ENCODE measurements at regions not wholly inside any gene's neighbourhood (a gene's known extent, or its start where the extent isn't known, plus 50 kb on each side); places are given as distances from the start of the nearest gene placed in this dataset.

GRCh38 chr3:171977860-171978259 lies 61.5 kb upstream of the FNDC3B start:
- Histone ChIP-seq H4K20me1 (ENCODE audit: control insufficient read depth, extremely low read depth, insufficient read depth, low read length) (no peaks in the 10 kb centered on the region), H3K9me3 (ENCODE audit: control insufficient read depth, low read depth, low read length) (no peaks in the 10 kb centered on the region), H3K27me3 (ENCODE audit: control insufficient read depth, extremely low read depth, insufficient read depth, low read length) (no peaks in the 10 kb centered on the region), H3K9me1 (ENCODE audit: control insufficient read depth, extremely low read depth, insufficient read depth, low read length) (no peaks in the 10 kb centered on the region), H3K4me1 (ENCODE audit: control insufficient read depth, extremely low read depth, insufficient read depth, low read length) (no peaks in the 10 kb centered on the region), H3K79me2 (ENCODE audit: control insufficient read depth, insufficient read depth, low read length) (no peaks in the 10 kb centered on the region), H3K4me3 (ENCODE audit: control insufficient read depth in 2 of 3, extremely low read depth in 1 of 3, insufficient read depth in 2 of 3, low read depth in 1 of 3, low read length in 3 of 3) (no peak overlapping the region), H3K4me2 (ENCODE audit: control insufficient read depth, extremely low read depth, insufficient read depth, low read depth, low read length) (no peak overlapping the region), H3K36me3 (ENCODE audit: control insufficient read depth in 2 of 2, extremely low read depth in 1 of 2, insufficient read depth in 2 of 2, low read length in 2 of 2) (no peaks in the 10 kb centered on the region), H2AFZ (ENCODE audit: control insufficient read depth, low read length) (no peak overlapping the region), H3K27ac (ENCODE audit: control insufficient read depth, insufficient read depth, low read length) (no peak overlapping the region), H3K9ac (ENCODE audit: control insufficient read depth, extremely low read depth, insufficient read depth, low read length) (no peak overlapping the region)
- TF ChIP-seq CTCF (optimal IDR thresholded peaks at IDR 0.05 in 1 of 3, IDR thresholded peaks at IDR 0.05 in 1 of 3, conservative IDR thresholded peaks at IDR 0.05 in 1 of 3; ENCODE audit: extremely low read depth in 1 of 3, insufficient read depth in 2 of 3, low read length in 3 of 3): no peak
- no peak for TF ChIP-seq EZH2 (IDR thresholded peaks at IDR 0.05; ENCODE audit: low read length)
- dilution Hi-C loops (cut with MboI; ENCODE audit: extremely low pct_ligation_motif_present, low sequenced_read_pairs): no loop called here
- DNase-seq (ENCODE audit: low read depth, low spot score): no peak
- no peak for FAIRE-seq

GRCh38 chr3:171978390-171978789 lies 61.0 kb upstream of the FNDC3B start:
- Histone ChIP-seq H3K9me1 (ENCODE audit: control insufficient read depth, extremely low read depth, insufficient read depth, low read length) (no peaks in the 10 kb centered on the region), H3K9ac (ENCODE audit: control insufficient read depth, extremely low read depth, insufficient read depth, low read length) (no peak overlapping the region), H3K27me3 (ENCODE audit: control insufficient read depth, extremely low read depth, insufficient read depth, low read length) (no peaks in the 10 kb centered on the region), H3K4me1 (ENCODE audit: control insufficient read depth, extremely low read depth, insufficient read depth, low read length) (no peaks in the 10 kb centered on the region), H3K4me3 (ENCODE audit: control insufficient read depth in 2 of 3, extremely low read depth in 1 of 3, insufficient read depth in 2 of 3, low read depth in 1 of 3, low read length in 3 of 3) (no peak overlapping the region), H3K79me2 (ENCODE audit: control insufficient read depth, insufficient read depth, low read length) (no peaks in the 10 kb centered on the region), H4K20me1 (ENCODE audit: control insufficient read depth, extremely low read depth, insufficient read depth, low read length) (no peaks in the 10 kb centered on the region), H3K36me3 (ENCODE audit: control insufficient read depth in 2 of 2, extremely low read depth in 1 of 2, insufficient read depth in 2 of 2, low read length in 2 of 2) (no peaks in the 10 kb centered on the region), H3K27ac (ENCODE audit: control insufficient read depth, insufficient read depth, low read length) (no peak overlapping the region), H2AFZ (ENCODE audit: control insufficient read depth, low read length) (no peak overlapping the region), H3K4me2 (ENCODE audit: control insufficient read depth, extremely low read depth, insufficient read depth, low read depth, low read length) (no peak overlapping the region), H3K9me3 (ENCODE audit: control insufficient read depth, low read depth, low read length) (no peaks in the 10 kb centered on the region)
- no peak for FAIRE-seq
- TF ChIP-seq CTCF (optimal IDR thresholded peaks at IDR 0.05 in 1 of 3, IDR thresholded peaks at IDR 0.05 in 1 of 3, conservative IDR thresholded peaks at IDR 0.05 in 1 of 3; ENCODE audit: extremely low read depth in 1 of 3, insufficient read depth in 2 of 3, low read length in 3 of 3): no peak
- dilution Hi-C loops (cut with MboI; ENCODE audit: extremely low pct_ligation_motif_present, low sequenced_read_pairs): no loop called here
- no peak for DNase-seq (ENCODE audit: low read depth, low spot score)

Measured in keratinocyte (primary cell).